ENCODE measurements at regions not wholly inside any gene's neighbourhood (a gene's known extent, or its start where the extent isn't known, plus 50 kb on each side); places are given as distances from the start of the nearest gene placed in this dataset.

DNA sequence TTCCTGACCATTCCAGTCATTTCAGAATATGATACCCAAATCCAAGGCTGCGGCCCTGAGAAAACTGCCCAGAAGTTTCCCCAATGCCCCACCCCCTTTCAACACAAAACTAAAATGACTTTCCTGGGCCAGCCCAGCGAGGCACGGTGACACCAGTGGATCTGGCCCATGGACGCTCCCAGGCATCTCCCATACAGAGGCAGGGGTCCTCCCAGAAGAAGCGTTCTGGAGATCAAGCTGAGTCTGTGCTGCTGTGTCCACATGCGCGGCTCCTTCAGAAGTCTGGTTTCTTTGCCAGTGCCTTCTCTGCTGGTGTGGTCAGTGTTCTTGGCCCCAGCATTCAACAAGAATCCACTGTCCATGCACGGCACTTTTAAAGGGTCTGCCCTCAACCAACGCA lies 228.2 kb upstream of the SFSWAP start:
- TF ChIP-seq, protein P1, sequence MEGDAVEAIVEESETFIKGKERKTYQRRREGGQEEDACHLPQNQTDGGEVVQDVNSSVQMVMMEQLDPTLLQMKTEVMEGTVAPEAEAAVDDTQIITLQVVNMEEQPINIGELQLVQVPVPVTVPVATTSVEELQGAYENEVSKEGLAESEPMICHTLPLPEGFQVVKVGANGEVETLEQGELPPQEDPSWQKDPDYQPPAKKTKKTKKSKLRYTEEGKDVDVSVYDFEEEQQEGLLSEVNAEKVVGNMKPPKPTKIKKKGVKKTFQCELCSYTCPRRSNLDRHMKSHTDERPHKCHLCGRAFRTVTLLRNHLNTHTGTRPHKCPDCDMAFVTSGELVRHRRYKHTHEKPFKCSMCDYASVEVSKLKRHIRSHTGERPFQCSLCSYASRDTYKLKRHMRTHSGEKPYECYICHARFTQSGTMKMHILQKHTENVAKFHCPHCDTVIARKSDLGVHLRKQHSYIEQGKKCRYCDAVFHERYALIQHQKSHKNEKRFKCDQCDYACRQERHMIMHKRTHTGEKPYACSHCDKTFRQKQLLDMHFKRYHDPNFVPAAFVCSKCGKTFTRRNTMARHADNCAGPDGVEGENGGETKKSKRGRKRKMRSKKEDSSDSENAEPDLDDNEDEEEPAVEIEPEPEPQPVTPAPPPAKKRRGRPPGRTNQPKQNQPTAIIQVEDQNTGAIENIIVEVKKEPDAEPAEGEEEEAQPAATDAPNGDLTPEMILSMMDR (IDR thresholded peaks at IDR 0.05) = no peak
- ATAC-seq (ENCODE audit: poor library complexity) = no peak

DNA sequence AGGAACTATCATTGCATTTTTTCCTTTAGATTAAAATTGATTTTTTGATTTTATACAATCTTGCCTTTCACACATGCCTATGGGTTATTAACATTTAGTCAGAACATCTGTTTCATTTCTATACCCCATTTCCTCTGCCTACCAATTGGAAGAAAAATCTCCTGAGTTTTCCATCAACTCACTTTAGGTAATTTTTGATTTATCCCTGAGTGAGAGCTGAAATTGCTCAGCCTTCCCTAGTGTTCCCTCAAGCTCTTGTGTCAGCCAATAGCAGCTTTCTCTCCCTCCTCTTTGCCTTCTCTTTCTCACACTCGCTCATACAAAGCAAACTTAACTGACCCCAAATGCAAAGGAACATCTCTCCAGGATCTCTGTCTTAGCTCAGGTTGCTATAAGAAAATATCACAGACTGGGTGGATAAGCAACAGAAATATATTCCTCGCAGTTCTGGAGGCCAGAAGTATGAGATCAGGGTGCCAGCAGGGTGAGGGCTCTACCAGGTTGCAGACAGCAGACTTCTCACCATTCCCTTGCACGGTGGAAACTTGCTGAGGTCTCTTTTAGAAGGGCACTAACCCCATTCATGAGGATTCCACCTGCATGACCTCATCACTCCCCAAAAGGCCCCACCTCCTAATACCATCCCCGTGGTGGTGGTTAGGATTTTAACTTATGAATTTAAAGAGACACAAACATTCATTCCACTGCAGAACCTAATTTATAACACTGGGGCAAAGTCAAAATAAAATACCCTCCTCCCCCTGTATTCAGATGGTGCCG lies 224.2 kb upstream of the SFSWAP start:
- Mint-ChIP-seq H3K27me3 (no peaks in the 10 kb centered on the region), H3K4me3 (no peak overlapping the region), H3K9me3 (no peaks in the 10 kb centered on the region), H3K27ac (no peak overlapping the region), H3K36me3 (ENCODE audit: low read depth) (no peaks in the 10 kb centered on the region), H3K4me1 (ENCODE audit: low read depth) (no peaks in the 10 kb centered on the region)
- DNase-seq (no peak), ATAC-seq (ENCODE audit: poor library complexity) (no peak)
- CTCF ChIA-PET = no interaction called here
- Histone ChIP-seq H3K4me1 (ENCODE audit: insufficient read depth, low read length) (no peaks in the 10 kb centered on the region), H3K9me3 (ENCODE audit: control insufficient read depth in 1 of 2, insufficient read depth in 1 of 2, low read length in 2 of 2) (no peaks in the 10 kb centered on the region), H3K27ac (ENCODE audit: low read depth in 1 of 2, low read length in 2 of 2) (no peak overlapping the region), H3K36me3 (ENCODE audit: insufficient read depth, low read length) (no peaks in the 10 kb centered on the region), H3K4me3 (ENCODE audit: low read length) (no peak overlapping the region), H3K27me3 (ENCODE audit: control insufficient read depth in 1 of 2, insufficient read depth in 2 of 2, low read length in 2 of 2) (no peaks in the 10 kb centered on the region)
- POLR2A ChIA-PET = no interaction called here
- intact Hi-C loops (cut with DNase I, micrococcal nuclease) = no loop called here
- TF ChIP-seq, protein P1 (IDR thresholded peaks at IDR 0.05) = no peak

More for the DNA sequence above, 228.2 kb upstream of the SFSWAP start:
- H3K4me1 ChIP-seq (ENCODE audit: insufficient read depth, low read length) = no peaks in the 10 kb centered on the region
- H3K9me3 ChIP-seq (ENCODE audit: control insufficient read depth in 1 of 2, insufficient read depth in 1 of 2, low read length in 2 of 2) = no peaks in the 10 kb centered on the region
- H3K27ac ChIP-seq (ENCODE audit: low read depth in 1 of 2, low read length in 2 of 2) = no peak overlapping the region
- Mint-ChIP-seq H3K4me1 (ENCODE audit: low read depth) (no peaks in the 10 kb centered on the region), H3K36me3 (ENCODE audit: low read depth) (no peaks in the 10 kb centered on the region), H3K27ac (no peak overlapping the region), H3K27me3 (no peaks in the 10 kb centered on the region), H3K4me3 (no peak overlapping the region), H3K9me3 (no peaks in the 10 kb centered on the region)
- H3K27me3 ChIP-seq (ENCODE audit: control insufficient read depth in 1 of 2, insufficient read depth in 2 of 2, low read length in 2 of 2) = no peaks in the 10 kb centered on the region
- intact Hi-C loops (cut with DNase I, micrococcal nuclease) = no loop called here
- H3K4me3 ChIP-seq (ENCODE audit: low read length) = no peak overlapping the region
- DNase-seq = no peak
- no peaks in the 10 kb centered on the region for H3K36me3 ChIP-seq (ENCODE audit: insufficient read depth, low read length)
- CTCF ChIA-PET = no interaction called here
- POLR2A ChIA-PET = no interaction called here

DNA sequence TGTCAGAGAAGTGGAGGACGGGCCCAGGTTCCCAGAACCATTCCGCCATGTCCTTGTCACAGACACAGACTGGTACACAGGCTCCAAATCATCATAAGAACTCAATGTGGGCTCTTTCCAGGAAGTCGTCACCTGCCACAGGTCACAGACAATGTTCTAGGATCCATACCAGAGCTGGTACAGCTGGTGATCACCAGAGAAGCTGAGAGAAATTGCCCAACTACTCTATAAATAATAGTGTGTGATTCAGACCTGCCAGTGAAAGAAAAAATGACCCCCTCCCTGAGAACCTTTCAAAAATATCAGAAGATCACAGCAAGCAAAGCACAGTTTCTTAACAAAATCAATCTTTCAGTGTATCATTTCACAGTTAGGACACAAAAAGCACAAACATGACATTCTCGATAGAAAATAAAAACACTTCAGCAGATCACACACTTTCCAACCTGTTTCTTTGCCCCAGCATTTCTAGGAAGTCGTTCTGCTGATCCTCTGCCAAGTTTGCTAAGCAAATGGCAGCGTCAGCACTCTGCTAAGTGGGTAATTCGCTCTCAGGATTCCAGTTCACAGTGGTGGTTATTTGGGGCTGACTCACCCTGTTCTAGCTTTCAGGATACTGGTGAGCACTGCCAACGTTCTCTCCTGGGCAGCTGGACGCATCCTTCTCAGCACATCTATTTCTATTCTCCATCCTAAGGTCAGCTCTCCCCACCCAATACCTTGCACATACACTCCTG lies 223.3 kb upstream of the SFSWAP start:
- H3K27me3 Mint-ChIP-seq = no peaks in the 10 kb centered on the region
- H3K27me3 ChIP-seq (ENCODE audit: control insufficient read depth in 1 of 2, insufficient read depth in 2 of 2, low read length in 2 of 2) = no peaks in the 10 kb centered on the region
- H3K4me3 ChIP-seq (ENCODE audit: low read length) = no peak overlapping the region
- H3K27ac Mint-ChIP-seq = no peak overlapping the region
- intact Hi-C loops (cut with DNase I, micrococcal nuclease) = no loop called here
- ChIA-PET CTCF (no interaction called here), POLR2A (no interaction called here)
- TF ChIP-seq, protein P1 (IDR thresholded peaks at IDR 0.05) = no peak
- H3K36me3 Mint-ChIP-seq (ENCODE audit: low read depth) = no peaks in the 10 kb centered on the region
- H3K4me3 Mint-ChIP-seq = no peak overlapping the region
- DNase-seq = peak in 1 of 14 experiments; percentile 49
- no peaks in the 10 kb centered on the region for H3K4me1 Mint-ChIP-seq (ENCODE audit: low read depth)
- no peaks in the 10 kb centered on the region for H3K36me3 ChIP-seq (ENCODE audit: insufficient read depth, low read length)
- H3K9me3 ChIP-seq (ENCODE audit: control insufficient read depth in 1 of 2, insufficient read depth in 1 of 2, low read length in 2 of 2) = no peaks in the 10 kb centered on the region
- ATAC-seq (ENCODE audit: poor library complexity) = no peak
- no peaks in the 10 kb centered on the region for H3K9me3 Mint-ChIP-seq
- H3K27ac ChIP-seq (ENCODE audit: low read depth in 1 of 2, low read length in 2 of 2) = no peak overlapping the region
- no peaks in the 10 kb centered on the region for H3K4me1 ChIP-seq (ENCODE audit: insufficient read depth, low read length)
